ENCODE measurements at regions not wholly inside any gene's neighbourhood (a gene's known extent, or its start where the extent isn't known, plus 50 kb on each side); places are given as distances from the start of the nearest gene placed in this dataset.
"Not testable (repeated sequence)": the region's sequence is repeated elsewhere in the genome, so short reads cannot be mapped to it uniquely, and the experiment has no call there.

- not testable (repeated sequence) for DNase-seq
These were observed 222.4 kb downstream of the ERMARD start for GRCh38 chr6:169973588-169974467.

- no peak for DNase-seq
These were observed 221.3 kb downstream of the ERMARD start for GRCh38 chr6:169972736-169973135.

DNA sequence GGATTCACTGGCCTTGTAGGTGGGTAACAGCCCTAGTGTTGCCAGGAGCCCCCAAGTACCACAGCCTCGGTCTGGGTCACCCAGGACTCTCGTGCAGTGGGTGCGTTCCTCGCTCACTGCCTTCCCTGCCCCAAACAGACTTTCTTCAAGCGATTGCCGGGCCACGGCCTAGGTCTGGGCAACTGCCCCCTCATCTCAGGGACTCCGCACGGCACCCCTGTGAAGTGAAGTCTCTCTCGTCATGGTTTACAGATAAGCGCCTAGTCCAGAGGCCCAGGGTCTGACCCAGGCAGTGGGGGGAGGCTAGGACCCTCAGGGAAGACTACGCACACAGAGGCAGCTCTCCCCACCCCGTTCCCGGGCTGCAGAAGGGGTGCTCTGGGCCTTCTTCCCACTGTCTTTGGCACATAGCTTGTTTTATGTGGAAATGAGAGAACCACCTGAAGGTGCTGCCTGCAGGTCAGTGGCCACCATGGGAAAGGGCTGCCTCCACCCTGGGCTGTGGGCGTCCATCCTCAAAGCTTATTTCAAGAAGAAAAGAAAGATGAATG, 220.8 kb downstream of the ERMARD start:
- no peak for DNase-seq

- no peak for DNase-seq
These were observed 219.8 kb downstream of the ERMARD start for GRCh38 chr6:169971081-169971861.

DNA sequence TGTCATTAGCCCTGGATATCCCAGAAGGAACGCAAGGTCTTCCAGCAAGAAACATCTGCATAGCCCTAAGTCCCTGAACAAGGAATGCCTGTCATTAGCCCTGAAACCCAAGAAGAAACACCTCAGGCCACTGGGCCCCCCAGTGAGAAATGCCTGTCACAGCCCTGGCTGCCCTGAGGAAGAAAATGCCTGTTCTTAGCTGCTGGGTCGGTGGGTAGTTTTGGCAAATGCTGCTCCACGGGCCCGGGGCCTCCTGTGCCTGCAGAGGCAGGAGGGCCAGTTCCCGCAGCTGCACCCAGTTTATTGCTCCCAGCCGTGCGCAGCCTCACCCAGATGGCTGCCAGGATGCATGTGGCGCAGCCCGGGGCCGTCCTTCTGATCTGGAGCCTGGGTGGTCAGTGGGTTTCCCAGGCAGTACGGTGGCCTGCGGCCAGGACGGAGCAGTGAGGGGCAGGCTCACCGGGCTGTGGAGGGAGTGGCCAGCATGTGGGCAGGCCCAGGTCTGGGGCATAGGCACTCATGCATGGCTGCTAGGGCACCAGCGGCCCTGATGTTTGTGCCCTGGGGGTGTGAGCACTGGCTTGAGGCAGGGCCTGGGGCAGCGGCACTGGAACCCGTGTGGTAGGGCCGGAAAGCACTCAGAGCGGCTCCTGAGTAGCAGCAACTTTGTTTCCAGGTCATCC, 219.0 kb downstream of the ERMARD start:
- no peak for DNase-seq

- no peak for DNase-seq
These were observed 218.1 kb downstream of the ERMARD start for GRCh38 chr6:169969372-169970099.

GRCh38 chr6:169968541-169969270, 217.3 kb downstream of the ERMARD start:
- DNase-seq = no peak

GRCh38 chr6:169967687-169968086, 216.3 kb downstream of the ERMARD start:
- no peak for DNase-seq

DNA sequence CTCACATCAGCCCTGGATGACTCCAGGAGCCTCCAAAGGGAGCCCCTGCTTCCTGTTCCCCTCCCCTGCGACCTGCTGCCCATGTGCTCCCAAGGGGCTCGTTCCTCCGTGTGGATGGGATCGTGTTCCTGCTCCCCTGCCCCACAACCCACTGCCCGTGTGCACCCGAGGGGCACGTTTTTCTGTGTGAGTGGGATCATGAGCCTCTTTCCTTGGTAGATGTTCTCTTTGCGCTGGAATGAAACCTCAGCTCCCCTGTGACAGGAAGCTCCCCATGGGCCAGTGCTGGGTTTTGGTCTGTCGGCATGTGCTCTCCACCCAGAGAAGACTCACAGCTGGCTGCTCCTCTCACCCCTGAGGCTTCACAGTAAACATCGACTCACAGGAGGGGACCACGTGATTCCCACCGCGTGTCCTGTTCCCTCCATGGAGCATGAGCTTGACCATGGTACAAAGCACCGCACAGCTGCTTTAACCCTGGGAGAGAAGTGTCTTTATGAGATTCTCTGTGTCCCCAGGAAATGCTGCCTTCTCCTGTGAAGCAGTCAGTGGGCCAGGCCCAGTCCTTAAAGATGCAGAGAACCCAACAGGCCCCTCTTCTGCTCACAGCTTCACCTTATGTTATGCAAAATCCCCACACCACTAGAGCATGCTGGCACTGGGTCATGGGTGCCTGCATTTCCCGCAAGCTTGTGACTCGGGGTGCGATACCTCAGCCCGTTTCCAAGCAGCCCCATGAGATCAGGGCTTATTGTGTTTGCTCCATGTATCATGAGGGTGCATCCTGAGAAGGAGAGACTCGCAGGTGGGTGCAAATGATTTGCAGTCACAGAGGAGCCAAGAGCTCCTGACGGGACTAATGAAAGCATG, 215.1 kb downstream of the ERMARD start:
- DNase-seq = no peak

- no peak for DNase-seq
These were observed 214.4 kb downstream of the ERMARD start for GRCh38 chr6:169965657-169966311.

DNA sequence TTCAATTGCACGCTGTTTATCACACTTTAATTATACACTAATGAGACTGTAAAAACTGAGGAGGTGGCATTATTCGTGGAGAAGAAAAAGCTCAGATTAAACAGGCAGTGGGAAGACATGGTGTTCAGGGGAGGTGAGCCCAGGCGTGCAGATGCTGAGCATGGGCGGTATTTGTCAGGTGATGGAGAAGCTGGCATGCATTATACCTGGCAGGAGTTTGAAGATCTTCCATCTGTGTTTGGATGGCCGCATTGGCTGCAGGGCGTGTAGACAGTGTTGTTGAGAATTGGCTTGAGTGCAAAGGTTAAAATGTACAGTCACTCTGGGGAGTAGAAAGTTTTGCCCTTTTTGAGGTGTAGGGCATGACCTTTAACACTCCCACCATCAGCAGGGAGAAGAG, 213.8 kb downstream of the ERMARD start:
- DNase-seq = no peak

DNA sequence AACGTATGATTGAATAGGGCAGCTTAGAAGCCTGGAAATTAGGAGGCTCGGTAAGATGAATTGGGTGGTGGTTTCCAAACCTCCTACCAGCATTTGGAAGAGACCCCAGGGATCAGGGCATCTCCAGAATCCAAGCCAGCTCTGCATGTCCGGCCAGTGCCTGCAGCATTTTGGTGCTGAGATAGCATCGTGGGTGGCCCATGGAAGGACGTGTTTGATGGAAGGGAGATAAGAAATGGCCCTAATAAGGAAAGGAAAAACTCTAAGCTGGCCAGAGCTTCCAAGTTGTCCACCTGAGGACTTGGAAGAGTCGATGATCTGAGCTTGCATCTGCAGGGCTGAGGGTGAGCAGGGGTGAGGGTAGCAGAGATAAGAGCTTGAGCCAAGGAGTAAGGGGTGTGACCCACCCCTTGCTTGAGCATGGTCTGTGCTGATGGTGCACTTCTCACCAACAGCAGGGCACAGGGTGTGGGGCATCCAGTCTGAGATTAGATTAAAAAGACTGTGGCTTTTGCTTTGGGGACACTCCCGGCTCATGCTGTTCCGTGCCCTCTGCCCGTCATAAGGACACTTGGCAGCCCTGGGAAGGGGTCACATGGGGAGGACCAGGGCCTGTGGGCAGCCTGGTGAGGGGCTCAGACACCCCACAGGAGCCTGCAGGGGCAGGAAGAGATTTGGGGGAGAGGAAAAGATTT, 213.2 kb downstream of the ERMARD start:
- DNase-seq = no peak

DNA sequence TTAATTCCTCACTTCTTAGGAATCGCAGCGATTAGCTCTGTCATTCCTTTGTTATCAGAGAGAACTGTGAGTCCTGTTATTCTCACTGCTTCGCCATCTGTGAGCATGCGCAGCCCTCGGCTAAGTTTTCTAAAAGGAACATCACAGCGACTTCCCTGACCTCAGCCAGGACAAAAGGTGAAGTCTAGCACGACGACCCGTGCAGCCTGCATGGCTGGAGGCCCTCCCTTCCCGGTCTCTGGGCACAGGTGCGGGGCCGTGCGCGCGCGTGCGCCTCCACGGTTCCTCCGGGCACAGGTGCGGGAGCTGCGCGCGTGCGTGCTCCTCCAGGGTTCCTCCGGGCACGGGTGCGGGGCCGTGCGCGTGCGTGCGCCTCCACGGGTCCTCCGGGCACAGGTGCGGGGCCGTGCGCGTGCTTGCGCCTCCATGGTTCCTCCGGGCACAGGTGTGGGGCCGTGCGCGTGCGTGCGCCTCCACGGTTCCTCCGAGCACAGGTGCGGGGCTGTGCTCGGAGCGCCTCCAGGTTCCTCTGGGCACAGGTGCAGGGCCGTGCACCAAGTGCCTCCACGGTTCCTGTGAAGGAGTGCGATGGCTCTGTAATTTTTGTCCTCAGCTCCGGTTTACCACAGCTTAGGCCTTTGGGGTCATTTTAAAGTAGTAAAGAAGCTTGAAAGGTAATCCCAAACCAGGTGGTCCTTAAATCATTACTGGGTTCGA, 212.3 kb downstream of the ERMARD start:
- DNase-seq = no peak

- DNase-seq = no peak
These were observed 211.4 kb downstream of the ERMARD start for GRCh38 chr6:169962604-169963469.

DNA sequence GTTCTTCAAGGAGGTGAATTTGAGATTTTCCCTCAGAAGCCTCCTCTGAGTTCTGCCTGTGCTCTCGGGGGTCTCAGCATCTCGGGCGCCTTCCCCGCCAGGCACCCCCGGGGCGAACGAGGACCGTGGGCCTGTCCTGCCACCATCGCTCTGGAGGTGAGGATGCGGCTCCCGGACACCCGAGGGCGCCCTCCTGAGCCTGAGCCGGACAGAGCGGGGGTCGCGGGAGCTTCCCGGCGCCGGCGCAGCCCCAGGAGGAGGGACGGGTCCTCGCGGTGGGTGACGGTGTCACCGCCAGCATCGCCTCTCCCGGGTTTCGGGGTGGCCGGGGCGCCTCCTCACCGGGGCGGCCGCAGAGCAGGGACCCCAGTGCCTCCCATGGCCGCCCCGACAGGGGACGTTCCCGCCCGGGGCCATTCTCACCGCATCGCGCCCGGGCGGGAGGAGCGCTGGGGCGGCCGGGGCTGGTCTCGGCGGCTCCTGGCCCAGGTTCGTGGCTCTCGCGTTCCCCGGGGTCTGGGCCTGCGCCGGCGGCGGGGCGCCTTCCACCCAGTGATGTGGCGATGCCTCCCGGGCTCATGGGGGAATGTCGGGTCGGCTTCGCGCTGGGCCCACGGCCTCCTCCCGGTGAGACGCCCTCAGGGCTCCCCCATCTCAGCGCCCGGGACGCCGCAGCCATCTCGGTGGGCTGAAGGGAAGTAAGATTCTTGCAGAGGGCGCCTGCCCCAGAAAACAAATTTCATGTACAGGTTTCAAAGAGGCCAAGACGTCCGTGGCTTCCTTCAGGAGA, 210.5 kb downstream of the ERMARD start:
- DNase-seq = peak; percentile 38

DNA sequence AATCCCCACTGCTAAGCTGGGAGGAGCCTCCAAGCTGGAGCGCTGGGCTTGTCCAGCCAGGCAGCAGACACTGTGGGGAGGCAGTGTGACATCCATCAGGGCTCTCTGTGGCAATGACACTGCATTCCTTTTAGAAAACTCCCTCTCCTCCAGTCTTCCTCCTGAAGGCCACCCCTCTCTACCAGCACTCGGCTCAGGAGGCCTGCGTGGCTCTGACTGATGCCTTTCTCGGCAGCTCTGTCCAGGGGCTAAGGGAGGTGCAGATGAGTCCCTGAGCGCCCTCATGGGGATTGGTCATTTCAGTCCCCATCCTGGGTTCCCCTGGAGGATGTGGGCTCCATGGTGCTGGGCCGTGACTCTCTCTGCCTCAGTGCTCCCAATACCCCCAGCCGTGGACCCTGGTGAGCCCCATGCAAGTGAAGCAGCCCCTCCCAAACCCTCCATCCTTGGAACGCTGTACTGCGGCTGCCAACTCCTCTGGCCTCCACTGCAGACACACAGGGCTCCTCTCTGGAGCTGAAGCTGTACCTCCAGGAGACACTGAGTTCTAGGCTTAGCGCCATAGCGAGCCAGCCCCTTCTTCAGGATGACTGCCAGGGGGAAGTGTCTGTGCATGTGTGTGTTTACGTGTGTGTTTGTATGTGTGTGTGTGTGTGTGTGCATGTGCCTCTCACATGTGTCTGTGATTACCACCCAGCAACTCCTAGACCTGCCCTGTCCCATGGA, 209.6 kb downstream of the ERMARD start:
- DNase-seq = no peak
